ENCODE measurements at regions not wholly inside any gene's neighbourhood (a gene's known extent, or its start where the extent isn't known, plus 50 kb on each side); places are given as distances from the start of the nearest gene placed in this dataset.

GRCh38 chr17:79255046-79255445 lies 180.4 kb downstream of the ENGASE start:
- intact Hi-C loops (cut with DNase I; ENCODE audit: low total_unique reads): no loop called here
- H3K9me3 ChIP-seq: no peaks in the 10 kb centered on the region
- no peaks in the 10 kb centered on the region for H3K36me3 ChIP-seq
- no peak for TF ChIP-seq CTCF (IDR thresholded peaks at IDR 0.05)
- DNase-seq: no peak
- H3K27ac ChIP-seq: no peak overlapping the region
- H3K4me1 ChIP-seq: no peaks in the 10 kb centered on the region
- H3K27me3 ChIP-seq: peaks cover 0 to 84% of the 10 kb centered on the region in 2 donors
- H3K4me3 ChIP-seq: no peak overlapping the region

GRCh38 chr17:79252886-79253285 lies 178.3 kb downstream of the ENGASE start:
- intact Hi-C loops (cut with DNase I; ENCODE audit: low total_unique reads): no loop called here
- Histone ChIP-seq H3K4me1 (no peaks in the 10 kb centered on the region), H3K36me3 (no peaks in the 10 kb centered on the region), H3K27ac (no peak overlapping the region), H3K4me3 (no peak overlapping the region), H3K27me3 (peaks cover 0 to 85% of the 10 kb centered on the region in 2 donors), H3K9me3 (no peaks in the 10 kb centered on the region)
- DNase-seq: no peak
- TF ChIP-seq CTCF (IDR thresholded peaks at IDR 0.05): no peak

GRCh38 chr17:79251824-79252223 lies 177.2 kb downstream of the ENGASE start:
- peaks cover 0 to 89% of the 10 kb centered on the region in 2 donors for H3K27me3 ChIP-seq
- no peak for DNase-seq
- no peaks in the 10 kb centered on the region for H3K36me3 ChIP-seq
- intact Hi-C loops (cut with DNase I; ENCODE audit: low total_unique reads): no loop called here
- H3K4me1 ChIP-seq: no peaks in the 10 kb centered on the region
- TF ChIP-seq CTCF (IDR thresholded peaks at IDR 0.05): no peak
- H3K4me3 ChIP-seq: no peak overlapping the region
- H3K9me3 ChIP-seq: no peaks in the 10 kb centered on the region
- no peak overlapping the region for H3K27ac ChIP-seq

GRCh38 chr17:79249929-79250521 lies 175.4 kb downstream of the ENGASE start:
- TF ChIP-seq CTCF (IDR thresholded peaks at IDR 0.05): no peak
- no peak overlapping the region for H3K27ac ChIP-seq
- no peak for DNase-seq
- H3K4me1 ChIP-seq: no peaks in the 10 kb centered on the region
- no peaks in the 10 kb centered on the region for H3K36me3 ChIP-seq
- H3K9me3 ChIP-seq: no peaks in the 10 kb centered on the region
- H3K27me3 ChIP-seq: peaks cover 0 to 92% of the 10 kb centered on the region in 2 donors
- H3K4me3 ChIP-seq: no peak overlapping the region
- intact Hi-C loops (cut with DNase I; ENCODE audit: low total_unique reads): no loop called here

- H3K36me3 ChIP-seq: no peaks in the 10 kb centered on the region
- no peak overlapping the region for H3K27ac ChIP-seq
- intact Hi-C loops (cut with DNase I; ENCODE audit: low total_unique reads): no loop called here
- TF ChIP-seq CTCF (IDR thresholded peaks at IDR 0.05): no peak
- no peaks in the 10 kb centered on the region for H3K4me1 ChIP-seq
- H3K27me3 ChIP-seq: peaks cover 0 to 89% of the 10 kb centered on the region in 2 donors
- DNase-seq: no peak
- H3K9me3 ChIP-seq: no peaks in the 10 kb centered on the region
- H3K4me3 ChIP-seq: no peak overlapping the region
Measured at GRCh38 chr17:79248843-79249493, 174.3 kb downstream of the ENGASE start.
